ENCODE measurements at regions not wholly inside any gene's neighbourhood (a gene's known extent, or its start where the extent isn't known, plus 50 kb on each side); places are given as distances from the start of the nearest gene placed in this dataset.

GRCh38 chr16:26762594-26762993 is 304.1 kb upstream of the C16orf82 start:
- Mint-ChIP-seq H3K9me3 (no peaks in the 10 kb centered on the region), H3K27ac (no peak overlapping the region), H3K4me1 (ENCODE audit: low read depth) (no peaks in the 10 kb centered on the region), H3K4me3 (no peak overlapping the region), H3K36me3 (ENCODE audit: low read depth) (no peaks in the 10 kb centered on the region), H3K27me3 (peaks cover 28% of the 10 kb centered on the region)
- no peaks in the 10 kb centered on the region for H3K9me3 ChIP-seq (ENCODE audit: control insufficient read depth in 1 of 2, insufficient read depth in 1 of 2, low read length in 2 of 2)
- POLR2A ChIA-PET = no interaction called here
- no peaks in the 10 kb centered on the region for H3K27me3 ChIP-seq (ENCODE audit: control insufficient read depth in 1 of 2, insufficient read depth in 2 of 2, low read length in 2 of 2)
- no peaks in the 10 kb centered on the region for H3K36me3 ChIP-seq (ENCODE audit: insufficient read depth, low read length)
- no peak for TF ChIP-seq CTCF (IDR thresholded peaks at IDR 0.05)
- ATAC-seq (ENCODE audit: poor library complexity) = no peak
- no peaks in the 10 kb centered on the region for H3K4me1 ChIP-seq (ENCODE audit: insufficient read depth, low read length)
- intact Hi-C loops (cut with DNase I, micrococcal nuclease) = no loop called here
- H3K27ac ChIP-seq (ENCODE audit: low read depth in 1 of 2, low read length in 2 of 2) = no peak overlapping the region
- no peak overlapping the region for H3K4me3 ChIP-seq (ENCODE audit: low read length)
- CTCF ChIA-PET = no interaction called here
- no peak for DNase-seq

GRCh38 chr16:26765087-26765486 is 301.6 kb upstream of the C16orf82 start:
- H3K36me3 ChIP-seq (ENCODE audit: insufficient read depth, low read length) = no peaks in the 10 kb centered on the region
- no peak overlapping the region for H3K4me3 Mint-ChIP-seq
- no peaks in the 10 kb centered on the region for H3K4me1 Mint-ChIP-seq (ENCODE audit: low read depth)
- H3K9me3 Mint-ChIP-seq = no peaks in the 10 kb centered on the region
- ChIA-PET POLR2A (no interaction called here), CTCF (no interaction called here)
- ATAC-seq (ENCODE audit: poor library complexity) = no peak
- H3K36me3 Mint-ChIP-seq (ENCODE audit: low read depth) = no peaks in the 10 kb centered on the region
- H3K9me3 ChIP-seq (ENCODE audit: control insufficient read depth in 1 of 2, insufficient read depth in 1 of 2, low read length in 2 of 2) = no peaks in the 10 kb centered on the region
- no peak overlapping the region for H3K27ac ChIP-seq (ENCODE audit: low read depth in 1 of 2, low read length in 2 of 2)
- no peak for TF ChIP-seq CTCF (IDR thresholded peaks at IDR 0.05)
- peaks cover 49% of the 10 kb centered on the region for H3K27me3 Mint-ChIP-seq
- no peak overlapping the region for H3K27ac Mint-ChIP-seq
- no peak overlapping the region for H3K4me3 ChIP-seq (ENCODE audit: low read length)
- peak in 1 of 14 experiments; percentile 3 for DNase-seq
- no peaks in the 10 kb centered on the region for H3K4me1 ChIP-seq (ENCODE audit: insufficient read depth, low read length)
- intact Hi-C loops (cut with DNase I, micrococcal nuclease) = no loop called here
- no peaks in the 10 kb centered on the region for H3K27me3 ChIP-seq (ENCODE audit: control insufficient read depth in 1 of 2, insufficient read depth in 2 of 2, low read length in 2 of 2)

GRCh38 chr16:26768385-26769010 is 298.2 kb upstream of the C16orf82 start:
- no peak overlapping the region for H3K4me3 ChIP-seq (ENCODE audit: low read length)
- DNase-seq (no peak), ATAC-seq (ENCODE audit: poor library complexity) (no peak)
- Mint-ChIP-seq H3K27ac (no peak overlapping the region), H3K27me3 (peaks cover 53% of the 10 kb centered on the region), H3K4me3 (no peak overlapping the region), H3K4me1 (ENCODE audit: low read depth) (no peaks in the 10 kb centered on the region), H3K9me3 (no peaks in the 10 kb centered on the region), H3K36me3 (ENCODE audit: low read depth) (no peaks in the 10 kb centered on the region)
- ChIA-PET POLR2A (no interaction called here), CTCF (no interaction called here)
- no peaks in the 10 kb centered on the region for H3K9me3 ChIP-seq (ENCODE audit: control insufficient read depth in 1 of 2, insufficient read depth in 1 of 2, low read length in 2 of 2)
- intact Hi-C loops (cut with DNase I, micrococcal nuclease) = no loop called here
- H3K27me3 ChIP-seq (ENCODE audit: control insufficient read depth in 1 of 2, insufficient read depth in 2 of 2, low read length in 2 of 2) = no peaks in the 10 kb centered on the region
- no peaks in the 10 kb centered on the region for H3K36me3 ChIP-seq (ENCODE audit: insufficient read depth, low read length)
- no peaks in the 10 kb centered on the region for H3K4me1 ChIP-seq (ENCODE audit: insufficient read depth, low read length)
- no peak for TF ChIP-seq CTCF (IDR thresholded peaks at IDR 0.05)
- H3K27ac ChIP-seq (ENCODE audit: low read depth in 1 of 2, low read length in 2 of 2) = no peak overlapping the region
